Neuronal stem cell (in vitro differentiated cells): ENCODE measurements at regions not wholly inside any gene's neighbourhood (a gene's known extent, or its start where the extent isn't known, plus 50 kb on each side); places are given as distances from the start of the nearest gene placed in this dataset.
A peak's percentile ranks its signal among the peaks of the same experiment; 100 is the strongest.

Experiments used
- DNase-seq: peaks from one replicate; pipeline ENCODE4 v3.0.0-alpha.2; 2013; ENCODE audit warnings: low spot score
- H2AFZ ChIP-seq: one replicate; pipeline ENCODE4 v1.6.1; 2013; ENCODE audit warnings: mild to moderate bottlenecking, low read length, inconsistent platforms
- H2AK5ac ChIP-seq: 2 replicates; pipeline ENCODE4 v1.6.1; 2013; ENCODE audit warnings: low read depth, mild to moderate bottlenecking, inconsistent platforms, low read length, moderate library complexity, mixed read lengths
- H2BK120ac ChIP-seq: 2 replicates; pipeline ENCODE4 v1.6.1; 2013; ENCODE audit warnings: low read depth, mild to moderate bottlenecking, inconsistent platforms, low read length, moderate library complexity, mixed read lengths
- H2BK12ac ChIP-seq: one replicate; pipeline ENCODE4 v1.6.1; 2013; ENCODE audit warnings: low read length, inconsistent platforms
- H2BK15ac ChIP-seq: 2 replicates; pipeline ENCODE4 v1.6.1; 2013; ENCODE audit warnings: mild to moderate bottlenecking, low read length, inconsistent platforms, mixed read lengths
- H2BK5ac ChIP-seq: one replicate; pipeline ENCODE4 v1.6.1; 2013; ENCODE audit warnings: inconsistent platforms, mild to moderate bottlenecking, low read length, moderate library complexity
- H3K14ac ChIP-seq: one replicate; pipeline ENCODE4 v1.6.1; 2013; ENCODE audit warnings: low read length, inconsistent platforms
- H3K18ac ChIP-seq: 2 replicates; pipeline ENCODE4 v1.6.1; 2013; ENCODE audit warnings: low read length, inconsistent platforms
- H3K23ac ChIP-seq: 2 replicates; pipeline ENCODE4 v1.6.1; 2013; ENCODE audit warnings: low read depth, mild to moderate bottlenecking, mixed read lengths, low read length, inconsistent platforms; ENCODE audit not compliant: poor library complexity
- H3K27ac ChIP-seq: replicated peaks from 3 replicates; pipeline ENCODE4 v1.5.1; 2013; ENCODE audit warnings: low read length, inconsistent platforms
- H3K27me3 ChIP-seq, 3 experiments: 2 replicates each; pipeline ENCODE4 v1.6.1; 2013; ENCODE audit warnings: low read length in 3 of 3, mild to moderate bottlenecking in 2 of 3, inconsistent platforms in 1 of 3, low read depth in 1 of 3, mixed read lengths in 1 of 3, moderate library complexity in 1 of 3; ENCODE audit not compliant: control insufficient read depth in 3 of 3, insufficient read depth in 3 of 3
- H3K36me3 ChIP-seq, 2 donors: replicated peaks in 1 of 2; 2 replicates each; pipeline ENCODE4 v1.6.1; 2013; ENCODE audit warnings: low read length in 2 of 2; ENCODE audit not compliant: control insufficient read depth in 2 of 2, insufficient read depth in 2 of 2
- H3K4ac ChIP-seq: 2 replicates; pipeline ENCODE4 v1.6.1; 2013; ENCODE audit warnings: inconsistent platforms, mild to moderate bottlenecking, low read length, moderate library complexity
- H3K4me1 ChIP-seq, 2 donors: 1 replicate in 1 of 2; 2 replicates in 1 of 2; pipeline ENCODE4 v1.6.1; 2013; ENCODE audit warnings: low read length in 2 of 2, low read depth in 1 of 2; ENCODE audit not compliant: control insufficient read depth in 2 of 2, insufficient read depth in 1 of 2
- H3K4me2 ChIP-seq: one replicate; pipeline ENCODE4 v1.6.1; 2013; ENCODE audit warnings: mild to moderate bottlenecking, low read length, inconsistent platforms; ENCODE audit not compliant: insufficient read depth, poor library complexity, severe bottlenecking
- H3K4me3 ChIP-seq, 2 donors: 2 replicates each; pipeline ENCODE4 v1.5.1; 2013; ENCODE audit warnings: low read length in 2 of 2, mild to moderate bottlenecking in 2 of 2, inconsistent platforms in 1 of 2, moderate library complexity in 1 of 2
- H3K79me1 ChIP-seq: one replicate; pipeline ENCODE4 v1.6.1; 2013; ENCODE audit warnings: low read depth, mild to moderate bottlenecking, inconsistent platforms, low read length, moderate library complexity
- H3K9ac ChIP-seq: one replicate; pipeline ENCODE4 v1.6.1; 2013; ENCODE audit warnings: mild to moderate bottlenecking, low read depth, low read length, inconsistent platforms; ENCODE audit not compliant: poor library complexity
- H3K9me3 ChIP-seq, 2 donors: replicated peaks in 1 of 2; 2 replicates each; pipeline versions ENCODE3 to v1.6.1; 2013; ENCODE audit warnings: low read length in 2 of 2, mild to moderate bottlenecking in 2 of 2, inconsistent platforms in 1 of 2, low read depth in 1 of 2, mixed read lengths in 1 of 2, moderate library complexity in 1 of 2; ENCODE audit not compliant: control insufficient read depth in 2 of 2, insufficient read depth in 1 of 2
- H4K8ac ChIP-seq: one replicate; pipeline ENCODE4 v1.6.1; 2013; ENCODE audit warnings: low read depth, mild to moderate bottlenecking, inconsistent platforms, low read length, moderate library complexity
- H4K91ac ChIP-seq: one replicate; pipeline ENCODE4 v1.6.1; 2013; ENCODE audit warnings: low read length, low read depth, mild to moderate bottlenecking, inconsistent platforms; ENCODE audit not compliant: poor library complexity
- WGBS, 2 donors: extraction: QIAGEN DNeasy Blood & Tissue Kit; methylation state at CpG; one replicate each; pipeline ENCODE4 v1.1.7; 2013; ENCODE audit warnings: missing lambda C conversion rate in 2 of 2, mixed read lengths in 1 of 2; ENCODE audit not compliant: insufficient read length in 2 of 2, insufficient replicate concordance in 1 of 2; ENCODE audit errors: extremely low coverage in 2 of 2; 5-methylcytosine and 5-hydroxymethylcytosine counted together

- H3K79me1 ChIP-seq, result no peaks in the 10 kb centered on the region
- no CpG with 5 or more reads among the region's 2 CpGs for WGBS, 2 donors
- H3K9ac ChIP-seq, result no peak overlapping the region
- H2BK5ac ChIP-seq, result no peak overlapping the region
- H3K4me1 ChIP-seq, result peaks cover 6 to 8% of the 10 kb centered on the region in 2 donors
- H2BK120ac ChIP-seq, result no peak overlapping the region
- H3K18ac ChIP-seq, result no peak overlapping the region
- no peak overlapping the region for H4K91ac ChIP-seq
- H3K9me3 ChIP-seq, result no peaks in the 10 kb centered on the region
- no peak overlapping the region for H3K4me2 ChIP-seq
- DNase-seq, result no peak
- no peak overlapping the region for H2AK5ac ChIP-seq
- H3K27ac ChIP-seq, result no peak overlapping the region
- H3K23ac ChIP-seq, result no peak overlapping the region
- no peak overlapping the region for H3K4ac ChIP-seq
- peak overlapping the region; percentile 63 for H2AFZ ChIP-seq
- H2BK15ac ChIP-seq, result no peak overlapping the region
- H2BK12ac ChIP-seq, result no peak overlapping the region
- no peak overlapping the region for H4K8ac ChIP-seq
- no peaks in the 10 kb centered on the region for H3K27me3 ChIP-seq
- H3K14ac ChIP-seq, result no peak overlapping the region
- H3K36me3 ChIP-seq, result no peaks in the 10 kb centered on the region
- no peak overlapping the region for H3K4me3 ChIP-seq
Observed at GRCh38 chr9:28820741-28821140, 1247.5 kb upstream of the C9orf72 start.

DNA sequence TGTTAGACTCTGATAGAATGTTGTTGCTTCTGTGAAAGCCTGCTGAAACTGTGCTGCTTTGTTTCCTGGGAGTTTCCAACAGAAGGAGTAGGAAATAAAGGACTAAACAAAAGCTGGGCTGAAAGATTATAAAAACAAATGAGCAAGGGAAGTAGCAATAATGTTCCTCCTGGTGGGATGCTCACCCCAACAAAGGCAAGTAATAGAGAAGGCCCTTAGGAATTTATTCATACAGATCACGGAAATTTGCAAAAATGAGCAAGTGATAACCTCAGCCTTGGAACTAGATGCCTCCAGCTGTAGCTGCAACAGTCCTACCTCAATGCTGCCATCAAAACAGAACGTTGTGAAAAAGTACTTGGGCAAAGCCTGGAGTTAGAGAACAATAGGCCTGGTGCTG lies 1248.0 kb upstream of the C9orf72 start:
- Histone ChIP-seq H2AFZ (peak overlapping the region; percentile 63), H2BK120ac (no peak overlapping the region), H3K23ac (no peak overlapping the region), H3K4me2 (no peak overlapping the region), H3K27ac (no peak overlapping the region), H3K4ac (no peak overlapping the region), H4K91ac (no peak overlapping the region), H2BK15ac (no peak overlapping the region), H3K36me3 (no peaks in the 10 kb centered on the region), H3K4me3 (no peak overlapping the region), H3K18ac (no peak overlapping the region), H3K27me3 (no peaks in the 10 kb centered on the region), H3K14ac (no peak overlapping the region), H2BK5ac (no peak overlapping the region), H4K8ac (no peak overlapping the region), H2BK12ac (no peak overlapping the region), H2AK5ac (no peak overlapping the region), H3K9ac (no peak overlapping the region), H3K4me1 (peaks cover 6 to 8% of the 10 kb centered on the region in 2 donors), H3K9me3 (no peaks in the 10 kb centered on the region), H3K79me1 (no peaks in the 10 kb centered on the region)
- WGBS, 2 donors, result no CpG with 5 or more reads among the region's 2 CpGs
- DNase-seq, result no peak

- no peak overlapping the region for H2BK15ac ChIP-seq
- no peak overlapping the region for H3K4me3 ChIP-seq
- WGBS, 2 donors, result no CpG with 5 or more reads among the region's 1 CpG
- no peak overlapping the region for H3K9ac ChIP-seq
- no peak overlapping the region for H3K4ac ChIP-seq
- no peak overlapping the region for H4K91ac ChIP-seq
- no peak overlapping the region for H3K4me2 ChIP-seq
- no peak overlapping the region for H3K27ac ChIP-seq
- no peaks in the 10 kb centered on the region for H3K79me1 ChIP-seq
- no peak for DNase-seq
- no peaks in the 10 kb centered on the region for H3K9me3 ChIP-seq
- no peak overlapping the region for H3K23ac ChIP-seq
- H3K4me1 ChIP-seq, result peaks cover 6 to 8% of the 10 kb centered on the region in 2 donors
- no peaks in the 10 kb centered on the region for H3K36me3 ChIP-seq
- H2BK5ac ChIP-seq, result no peak overlapping the region
- H2BK120ac ChIP-seq, result no peak overlapping the region
- H3K14ac ChIP-seq, result no peak overlapping the region
- H2BK12ac ChIP-seq, result no peak overlapping the region
- H4K8ac ChIP-seq, result no peak overlapping the region
- peak overlapping the region; percentile 4 for H2AFZ ChIP-seq
- no peak overlapping the region for H3K18ac ChIP-seq
- H3K27me3 ChIP-seq, result no peaks in the 10 kb centered on the region
- H2AK5ac ChIP-seq, result no peak overlapping the region
Observed at GRCh38 chr9:28824432-28824963, 1251.2 kb upstream of the C9orf72 start.

DNA sequence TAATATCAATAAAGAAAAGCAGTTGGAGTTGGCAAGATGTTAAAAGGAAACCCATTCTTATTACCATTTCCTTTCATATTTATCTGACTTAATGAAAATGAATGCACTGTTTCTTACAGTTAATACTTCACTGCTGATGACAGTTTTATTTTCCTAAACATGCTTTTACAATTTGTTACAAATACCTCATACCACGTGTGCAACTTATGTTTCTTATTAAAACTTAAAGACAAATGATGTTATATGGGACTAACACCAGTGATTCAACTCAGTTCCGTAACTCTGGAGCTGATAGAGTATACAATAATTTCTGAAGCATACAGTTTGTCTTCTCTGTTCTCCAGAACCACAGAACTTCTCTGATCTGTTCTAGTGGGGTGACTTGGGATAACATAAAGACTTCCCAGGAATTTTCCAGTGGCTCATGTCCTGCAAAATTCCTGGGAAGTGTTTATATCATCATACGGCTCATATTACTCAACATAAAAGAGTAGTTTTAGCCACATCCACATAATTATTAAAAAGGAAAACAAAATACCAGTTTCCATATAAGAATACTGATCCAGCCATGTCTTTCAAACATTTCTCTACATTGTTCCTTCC lies 1259.0 kb upstream of the C9orf72 start:
- H3K36me3 ChIP-seq, result no peaks in the 10 kb centered on the region
- no peak overlapping the region for H2BK5ac ChIP-seq
- no peak overlapping the region for H2BK120ac ChIP-seq
- H3K9me3 ChIP-seq, result no peaks in the 10 kb centered on the region
- no peak overlapping the region for H4K91ac ChIP-seq
- DNase-seq, result no peak
- H3K4ac ChIP-seq, result no peak overlapping the region
- no peak overlapping the region for H3K23ac ChIP-seq
- H2AFZ ChIP-seq, result no peak overlapping the region
- H3K14ac ChIP-seq, result no peak overlapping the region
- no peaks in the 10 kb centered on the region for H3K79me1 ChIP-seq
- no peak overlapping the region for H3K4me2 ChIP-seq
- H3K27me3 ChIP-seq, result no peaks in the 10 kb centered on the region
- H3K18ac ChIP-seq, result no peak overlapping the region
- no CpG with 5 or more reads among the region's 3 CpGs for WGBS, 2 donors
- H2BK15ac ChIP-seq, result no peak overlapping the region
- H3K4me1 ChIP-seq, result peaks cover 0 to 2% of the 10 kb centered on the region in 2 donors
- H2BK12ac ChIP-seq, result no peak overlapping the region
- H4K8ac ChIP-seq, result no peak overlapping the region
- no peak overlapping the region for H3K27ac ChIP-seq
- no peak overlapping the region for H3K4me3 ChIP-seq
- H2AK5ac ChIP-seq, result no peak overlapping the region
- no peak overlapping the region for H3K9ac ChIP-seq
